Glutamatergic neuron (in vitro differentiated cells): ENCODE measurements at regions not wholly inside any gene's neighbourhood (a gene's known extent, or its start where the extent isn't known, plus 50 kb on each side); places are given as distances from the start of the nearest gene placed in this dataset.

Source experiments
- DNase-seq: peaks from one replicate; pipeline ENCODE4 v3.0.0; 2022
- H3K27ac Mint-ChIP-seq: one replicate; pipeline ENCODE4 v1.8.0; 2020; ENCODE audit warnings: mild to moderate bottlenecking, mixed read lengths, inconsistent platforms; ENCODE audit not compliant: unreplicated experiment
- H3K27me3 Mint-ChIP-seq: one replicate; pipeline ENCODE4 v1.8.0; 2020; ENCODE audit warnings: mild to moderate bottlenecking, moderate library complexity, mixed read lengths, inconsistent platforms; ENCODE audit not compliant: unreplicated experiment
- H3K36me3 Mint-ChIP-seq: one replicate; pipeline ENCODE4 v1.8.0; 2020; ENCODE audit warnings: mild to moderate bottlenecking, mixed read lengths, inconsistent platforms; ENCODE audit not compliant: unreplicated experiment
- H3K4me1 Mint-ChIP-seq: one replicate; pipeline ENCODE4 v1.8.0; 2020; ENCODE audit warnings: mild to moderate bottlenecking, low read depth, mixed read lengths, inconsistent platforms; ENCODE audit not compliant: unreplicated experiment
- H3K4me3 Mint-ChIP-seq: one replicate; pipeline ENCODE4 v1.8.0; 2020; ENCODE audit warnings: mild to moderate bottlenecking, mixed read lengths, inconsistent platforms; ENCODE audit not compliant: unreplicated experiment
- H3K9me3 Mint-ChIP-seq: one replicate; pipeline ENCODE4 v1.8.0; 2020; ENCODE audit warnings: mild to moderate bottlenecking, moderate library complexity, mixed read lengths, inconsistent platforms; ENCODE audit not compliant: unreplicated experiment
- TF ChIP-seq, protein P1 (sequence below): fragments of 200-600 bp; sonication (generic); IDR thresholded peaks from one replicate; pipeline ENCODE4 v1.5.0; 2021; ENCODE audit not compliant: partially characterized antibody, unreplicated experiment

- H3K27ac Mint-ChIP-seq, result no peak overlapping the region
- no peaks in the 10 kb centered on the region for H3K9me3 Mint-ChIP-seq
- H3K27me3 Mint-ChIP-seq, result no peaks in the 10 kb centered on the region
- H3K36me3 Mint-ChIP-seq, result no peaks in the 10 kb centered on the region
- TF ChIP-seq, protein P1, sequence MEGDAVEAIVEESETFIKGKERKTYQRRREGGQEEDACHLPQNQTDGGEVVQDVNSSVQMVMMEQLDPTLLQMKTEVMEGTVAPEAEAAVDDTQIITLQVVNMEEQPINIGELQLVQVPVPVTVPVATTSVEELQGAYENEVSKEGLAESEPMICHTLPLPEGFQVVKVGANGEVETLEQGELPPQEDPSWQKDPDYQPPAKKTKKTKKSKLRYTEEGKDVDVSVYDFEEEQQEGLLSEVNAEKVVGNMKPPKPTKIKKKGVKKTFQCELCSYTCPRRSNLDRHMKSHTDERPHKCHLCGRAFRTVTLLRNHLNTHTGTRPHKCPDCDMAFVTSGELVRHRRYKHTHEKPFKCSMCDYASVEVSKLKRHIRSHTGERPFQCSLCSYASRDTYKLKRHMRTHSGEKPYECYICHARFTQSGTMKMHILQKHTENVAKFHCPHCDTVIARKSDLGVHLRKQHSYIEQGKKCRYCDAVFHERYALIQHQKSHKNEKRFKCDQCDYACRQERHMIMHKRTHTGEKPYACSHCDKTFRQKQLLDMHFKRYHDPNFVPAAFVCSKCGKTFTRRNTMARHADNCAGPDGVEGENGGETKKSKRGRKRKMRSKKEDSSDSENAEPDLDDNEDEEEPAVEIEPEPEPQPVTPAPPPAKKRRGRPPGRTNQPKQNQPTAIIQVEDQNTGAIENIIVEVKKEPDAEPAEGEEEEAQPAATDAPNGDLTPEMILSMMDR, result no peak
- H3K4me1 Mint-ChIP-seq, result no peaks in the 10 kb centered on the region
- no peak for DNase-seq
- no peak overlapping the region for H3K4me3 Mint-ChIP-seq
These were observed 173.9 kb upstream of the SNX7 start for GRCh38 chr1:98487620-98488019.

DNA sequence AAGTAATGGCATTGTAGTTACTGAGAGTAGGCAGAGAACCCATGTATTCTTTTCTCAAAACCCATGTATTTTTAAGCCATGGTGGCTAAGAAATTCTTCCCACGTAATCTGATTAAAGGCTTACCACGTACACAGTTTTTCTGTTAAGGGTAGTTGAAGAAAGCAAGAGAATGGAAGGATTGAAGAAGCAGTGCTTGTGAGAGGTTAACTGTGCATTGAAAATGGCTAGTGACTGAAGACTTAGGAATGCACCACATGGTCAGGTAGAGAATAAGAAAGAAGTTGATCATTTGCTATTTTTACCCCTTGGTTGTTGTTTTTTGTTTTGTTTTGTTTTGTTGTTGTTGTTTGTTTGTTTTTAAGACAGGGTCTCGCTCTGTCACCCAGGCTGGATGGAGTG, 178.9 kb upstream of the SNX7 start:
- TF ChIP-seq, protein P1, result no peak
- Mint-ChIP-seq H3K4me3 (no peak overlapping the region), H3K27me3 (no peaks in the 10 kb centered on the region), H3K9me3 (no peaks in the 10 kb centered on the region), H3K27ac (no peak overlapping the region), H3K36me3 (no peaks in the 10 kb centered on the region), H3K4me1 (peaks cover 4% of the 10 kb centered on the region)
- no peak for DNase-seq

DNA sequence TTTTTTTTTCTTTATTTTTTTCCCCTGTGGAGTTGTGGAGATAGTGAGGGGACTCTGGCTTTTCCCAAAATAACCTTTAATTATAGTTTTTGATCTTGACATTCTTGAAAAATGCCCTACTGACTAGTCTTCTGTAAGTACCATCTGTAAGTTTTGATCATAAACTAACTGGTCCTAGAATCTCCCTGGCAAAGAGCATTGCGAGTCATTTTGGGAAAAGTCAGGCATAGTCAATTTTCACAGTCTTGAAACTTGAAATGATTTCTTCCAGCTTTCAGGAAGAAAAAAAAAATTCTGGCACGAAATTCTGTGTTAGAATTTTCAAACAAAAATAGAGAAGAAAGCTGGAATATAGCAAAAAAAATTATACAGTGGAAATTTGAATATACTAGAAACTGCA, 181.2 kb upstream of the SNX7 start:
- TF ChIP-seq, protein P1, result no peak
- no peaks in the 10 kb centered on the region for H3K36me3 Mint-ChIP-seq
- H3K27ac Mint-ChIP-seq, result no peak overlapping the region
- no peak overlapping the region for H3K4me3 Mint-ChIP-seq
- no peaks in the 10 kb centered on the region for H3K9me3 Mint-ChIP-seq
- peaks cover 4% of the 10 kb centered on the region for H3K4me1 Mint-ChIP-seq
- DNase-seq, result no peak
- no peaks in the 10 kb centered on the region for H3K27me3 Mint-ChIP-seq

GRCh38 chr1:98478121-98478520, 183.4 kb upstream of the SNX7 start:
- Mint-ChIP-seq H3K27ac (no peak overlapping the region), H3K4me1 (peaks cover 9% of the 10 kb centered on the region), H3K9me3 (no peaks in the 10 kb centered on the region), H3K36me3 (no peaks in the 10 kb centered on the region), H3K27me3 (no peaks in the 10 kb centered on the region), H3K4me3 (no peak overlapping the region)
- DNase-seq, result no peak
- TF ChIP-seq, protein P1, result no peak

- H3K27me3 Mint-ChIP-seq, result peaks cover 3% of the 10 kb centered on the region
- TF ChIP-seq, protein P1, result no peak
- H3K4me3 Mint-ChIP-seq, result no peak overlapping the region
- DNase-seq, result no peak
- H3K27ac Mint-ChIP-seq, result no peak overlapping the region
- peaks cover 6% of the 10 kb centered on the region for H3K4me1 Mint-ChIP-seq
- no peaks in the 10 kb centered on the region for H3K36me3 Mint-ChIP-seq
- no peaks in the 10 kb centered on the region for H3K9me3 Mint-ChIP-seq
These were observed 188.6 kb upstream of the SNX7 start for GRCh38 chr1:98472878-98473277.
